HG02759 (cell line): ENCODE measurements at regions not wholly inside any gene's neighbourhood (a gene's known extent, or its start where the extent isn't known, plus 50 kb on each side); places are given as distances from the start of the nearest gene placed in this dataset.
"Not testable (repeated sequence)": the region's sequence is repeated elsewhere in the genome, so short reads cannot be mapped to it uniquely, and the experiment has no call there.

Experiments
- ATAC-seq: cut with Tn5 transposase; IDR thresholded peaks from one replicate; pipeline ENCODE4 v1.9.1; 2021; ENCODE audit warnings: mild to moderate bottlenecking, moderate library complexity; ENCODE audit not compliant: unreplicated experiment

DNA sequence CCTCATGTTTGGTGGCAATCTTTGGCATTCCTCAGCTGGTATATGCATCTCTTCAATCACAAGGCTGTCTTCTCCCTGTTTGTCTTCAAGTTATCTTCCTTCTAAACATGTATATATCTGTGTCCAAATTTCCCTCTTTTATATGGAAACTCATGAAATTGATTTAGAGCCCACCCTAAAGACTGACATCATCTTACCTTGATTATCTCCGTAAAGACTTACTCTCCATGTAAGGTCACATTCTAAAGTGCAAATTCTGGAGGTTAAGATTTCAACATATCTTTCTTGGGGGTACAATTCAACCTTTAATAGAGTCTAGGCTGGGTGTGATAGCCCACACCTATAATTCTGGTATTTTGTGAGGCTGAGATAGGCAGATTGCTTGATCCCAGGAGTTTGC, 215.8 kb upstream of the LRRC4C start:
- no peak for ATAC-seq

DNA sequence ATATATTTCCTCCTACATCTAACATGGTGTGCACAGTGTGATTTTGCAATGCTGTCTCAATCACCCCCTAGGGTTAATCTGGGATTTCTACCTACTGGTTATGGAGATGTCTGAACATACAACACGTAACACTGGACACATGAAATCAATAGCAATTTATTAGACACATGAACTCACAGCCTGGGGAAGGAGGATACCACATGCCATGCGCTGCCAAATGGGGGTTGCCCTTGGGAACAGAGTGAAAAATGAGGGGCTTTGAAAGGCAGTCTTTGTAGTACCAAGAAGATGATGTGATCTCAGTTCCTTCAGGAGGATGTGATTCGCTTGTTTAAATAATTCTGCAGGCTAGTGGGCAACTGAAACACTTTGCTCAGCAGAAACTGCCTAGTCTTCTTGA, 253.6 kb upstream of the LRRC4C start:
- no peak for ATAC-seq

DNA sequence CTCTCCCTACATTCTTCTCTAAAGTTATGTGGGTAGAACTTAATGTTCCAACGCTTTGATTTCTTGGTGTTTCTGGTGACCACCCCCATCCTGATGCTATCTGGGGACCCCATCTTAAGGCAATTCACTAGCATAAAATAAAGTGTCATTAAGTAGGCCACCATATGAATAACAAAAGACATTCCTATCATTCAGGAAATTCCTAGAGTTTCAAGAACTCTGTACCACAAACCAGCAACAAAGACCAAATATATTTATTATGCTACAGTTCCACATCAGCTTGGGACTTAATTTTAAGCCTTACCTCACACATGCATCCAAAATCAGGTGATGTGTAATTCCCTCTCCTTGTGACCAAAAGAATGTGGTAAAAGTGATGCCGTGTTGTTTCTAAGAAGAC, 254.6 kb upstream of the LRRC4C start:
- ATAC-seq, result no peak

DNA sequence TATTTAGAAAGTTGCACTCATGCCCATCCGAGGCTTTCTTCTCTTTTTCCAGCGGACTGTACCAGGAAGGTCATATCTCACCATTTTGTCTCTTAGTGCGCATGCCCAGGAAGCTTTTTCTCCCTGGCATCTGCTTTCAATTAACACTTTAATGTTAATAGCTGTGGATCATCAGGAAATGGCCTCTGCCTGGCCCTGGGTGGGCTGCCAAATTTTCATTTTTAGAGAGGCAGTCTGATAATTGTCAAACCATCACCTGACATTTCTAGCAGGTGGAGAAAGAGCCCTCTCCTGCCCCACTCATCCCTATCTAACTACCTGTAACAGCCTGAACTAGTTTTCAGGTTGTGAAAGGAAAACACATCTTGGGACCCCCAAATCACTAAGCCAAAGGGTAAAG, 257.4 kb upstream of the LRRC4C start:
- no peak for ATAC-seq

DNA sequence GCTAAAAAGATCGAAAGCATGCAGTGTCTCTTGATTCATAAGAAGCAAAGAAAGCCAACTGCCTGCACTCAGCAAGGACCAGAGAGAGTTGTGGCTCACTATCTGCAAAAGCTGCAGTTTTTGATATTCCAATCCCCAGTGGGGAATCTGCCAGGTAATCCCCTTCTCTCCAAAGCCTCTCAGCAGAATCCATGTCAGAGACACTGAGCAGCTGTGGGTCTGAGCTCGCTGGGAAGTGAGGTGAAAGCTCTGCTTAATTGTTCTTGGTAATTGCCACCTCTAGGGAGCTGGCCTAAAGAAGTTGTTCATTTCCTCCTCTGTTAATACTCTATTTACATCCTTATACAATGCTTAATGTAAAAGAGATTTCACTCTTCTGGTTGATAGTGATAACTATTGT, 261.3 kb upstream of the LRRC4C start:
- no peak for ATAC-seq

DNA sequence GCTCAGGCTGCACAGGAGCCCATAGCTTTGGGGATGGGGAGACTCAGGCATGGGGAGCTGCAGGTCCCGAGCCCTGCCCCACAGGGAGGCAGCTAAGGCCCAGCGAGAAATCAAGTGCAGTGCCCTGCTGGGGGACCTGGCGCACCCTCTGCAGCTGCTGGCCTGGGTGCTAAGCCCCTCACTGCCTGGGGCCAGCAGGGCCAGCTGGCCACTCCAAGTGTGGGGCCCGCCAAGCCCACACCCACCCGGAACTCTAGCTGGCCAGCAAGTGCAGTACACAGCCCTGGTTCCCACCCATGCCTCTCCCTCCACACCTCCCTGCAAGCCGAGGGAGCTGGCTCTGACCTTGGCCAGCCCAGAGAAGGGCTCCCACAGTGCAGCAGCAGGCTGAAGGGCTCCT, 268.7 kb upstream of the LRRC4C start:
- ATAC-seq, result not testable (repeated sequence)

DNA sequence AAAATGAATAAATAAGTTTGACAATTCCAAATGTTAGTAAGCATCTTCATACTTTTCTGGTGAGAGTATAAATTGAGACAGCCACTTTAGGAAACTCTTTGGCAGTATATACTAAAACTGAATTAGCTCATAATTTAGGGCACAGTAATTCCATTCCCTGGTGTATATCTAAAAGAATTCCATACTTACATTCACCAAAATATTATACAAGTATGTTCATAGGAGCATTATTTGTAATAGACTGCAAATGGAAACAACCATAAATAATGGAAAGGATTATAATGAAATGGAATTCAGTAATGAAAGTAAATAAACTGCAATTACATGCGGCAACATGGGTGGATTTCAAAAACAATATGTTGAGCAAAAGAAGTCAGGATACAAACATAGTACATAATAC, 315.8 kb upstream of the LRRC4C start:
- ATAC-seq, result no peak

DNA sequence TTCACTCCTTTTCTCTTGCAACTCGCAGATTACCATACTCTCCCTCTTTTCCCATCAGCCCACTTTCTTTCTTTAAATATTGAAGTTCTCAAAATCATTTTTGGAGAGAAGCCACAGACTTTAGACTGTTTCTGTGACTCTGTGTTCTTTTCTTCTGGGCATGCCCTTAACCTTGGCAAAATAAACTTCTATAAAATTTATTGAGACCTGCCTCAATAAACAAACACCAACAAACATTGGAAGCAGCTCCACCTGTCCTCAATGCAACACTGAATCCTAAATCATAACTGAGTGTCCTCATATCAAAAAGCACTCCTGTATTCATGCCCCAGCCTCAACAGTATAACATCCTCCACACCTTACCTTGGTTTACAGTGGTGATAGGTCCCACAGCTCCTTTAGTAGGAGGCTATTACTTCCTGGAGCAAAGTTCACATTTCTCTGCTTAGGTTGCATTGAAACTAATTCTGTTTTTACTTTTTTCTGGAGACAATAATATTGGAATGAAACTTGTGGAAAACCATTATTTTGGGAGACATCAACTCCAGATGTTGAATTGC, 320.0 kb upstream of the LRRC4C start:
- ATAC-seq, result no peak

DNA sequence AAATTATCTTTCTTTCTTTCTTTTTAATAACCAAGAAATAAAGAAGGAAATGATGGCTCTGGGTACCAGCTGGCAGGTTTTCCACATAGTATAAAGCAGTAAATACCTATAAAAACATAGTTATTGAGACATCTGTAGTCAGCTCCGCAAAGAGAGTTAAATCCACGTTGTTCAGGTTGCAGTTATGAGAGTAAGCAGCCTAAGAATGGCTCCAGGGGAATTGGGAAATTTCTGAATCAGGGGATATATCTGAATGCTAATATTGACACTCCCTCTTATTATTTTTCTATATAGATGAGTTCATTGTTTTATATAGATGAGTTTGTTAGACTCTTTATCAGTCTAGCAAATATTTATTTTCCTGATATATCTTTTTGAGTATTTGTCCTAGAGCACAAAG, 322.0 kb upstream of the LRRC4C start:
- no peak for ATAC-seq

DNA sequence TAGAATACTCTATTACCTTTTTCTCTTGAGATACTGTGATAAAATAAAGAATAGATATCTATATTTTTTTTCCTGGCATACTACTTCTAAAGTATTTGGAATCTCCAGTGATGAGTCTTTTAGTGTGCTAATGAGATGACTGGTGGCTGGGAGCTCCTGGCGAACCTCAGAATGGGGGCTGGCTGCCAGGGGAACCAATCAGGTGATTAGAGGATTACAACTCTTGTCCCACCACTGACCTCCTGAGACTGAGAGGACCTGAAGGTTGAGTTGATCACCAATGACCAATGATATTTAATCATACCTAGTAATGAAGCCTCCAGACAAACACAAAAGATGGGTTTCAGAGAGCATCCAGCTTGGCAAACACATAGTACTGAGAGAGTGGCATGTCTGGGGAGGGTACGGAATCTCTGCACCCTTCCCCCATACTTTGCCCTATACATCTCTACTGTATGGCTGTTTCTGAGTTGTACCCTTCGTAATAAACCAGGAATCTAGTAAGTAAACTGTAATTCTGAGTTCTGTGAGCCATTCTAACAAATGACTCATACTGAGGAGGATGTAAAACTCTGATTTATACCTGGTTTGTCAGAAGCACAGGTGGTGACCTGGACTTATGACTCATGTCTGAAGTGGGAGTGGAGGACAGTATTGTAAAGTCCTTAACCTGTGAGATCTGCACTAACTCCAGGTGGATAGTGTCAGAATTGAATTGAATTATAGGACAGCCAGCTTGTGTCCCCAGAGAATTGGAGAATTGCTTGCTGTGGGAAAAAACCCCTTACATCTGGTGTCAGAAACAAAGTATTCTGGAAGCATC, 325.3 kb upstream of the LRRC4C start:
- ATAC-seq, result no peak

DNA sequence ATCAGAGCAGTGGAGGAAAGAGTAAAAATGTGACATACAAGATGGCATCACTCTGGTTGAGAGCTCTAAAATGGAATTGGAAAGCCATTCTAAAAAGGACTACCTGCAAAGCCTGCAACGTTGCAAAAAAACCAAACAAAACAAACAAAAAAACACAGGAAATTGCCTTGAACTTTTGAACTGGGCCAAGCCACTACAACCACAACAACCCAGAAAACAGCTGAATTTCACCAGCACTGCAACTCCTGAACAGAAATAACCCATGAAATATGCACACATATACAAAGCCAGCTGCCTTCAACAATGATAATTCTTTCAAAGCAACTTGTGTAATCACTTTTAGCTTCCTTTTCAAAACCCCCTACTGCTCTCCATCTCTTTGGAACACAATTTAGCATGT, 326.6 kb upstream of the LRRC4C start:
- no peak for ATAC-seq

DNA sequence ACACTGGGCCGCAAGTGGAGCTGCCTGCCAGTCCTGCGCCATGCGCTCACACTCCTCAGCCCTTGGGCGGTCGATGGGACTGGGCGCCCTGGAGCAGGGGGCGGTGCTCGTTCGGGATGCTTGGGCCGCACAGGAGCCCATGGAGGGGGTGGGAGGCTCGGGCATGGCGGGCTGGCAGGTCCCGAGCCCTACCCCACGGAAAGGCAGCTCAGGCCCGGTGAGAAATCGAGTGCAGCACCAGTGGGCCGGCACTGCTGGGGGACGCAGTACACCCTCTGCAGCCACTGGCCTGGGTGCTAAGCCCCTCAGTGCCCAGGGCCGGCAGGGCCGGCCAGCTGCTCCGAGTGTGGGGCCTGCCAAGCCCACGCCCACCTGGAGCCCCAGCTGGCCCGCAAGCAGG, 328.7 kb upstream of the LRRC4C start:
- ATAC-seq, result no peak

DNA sequence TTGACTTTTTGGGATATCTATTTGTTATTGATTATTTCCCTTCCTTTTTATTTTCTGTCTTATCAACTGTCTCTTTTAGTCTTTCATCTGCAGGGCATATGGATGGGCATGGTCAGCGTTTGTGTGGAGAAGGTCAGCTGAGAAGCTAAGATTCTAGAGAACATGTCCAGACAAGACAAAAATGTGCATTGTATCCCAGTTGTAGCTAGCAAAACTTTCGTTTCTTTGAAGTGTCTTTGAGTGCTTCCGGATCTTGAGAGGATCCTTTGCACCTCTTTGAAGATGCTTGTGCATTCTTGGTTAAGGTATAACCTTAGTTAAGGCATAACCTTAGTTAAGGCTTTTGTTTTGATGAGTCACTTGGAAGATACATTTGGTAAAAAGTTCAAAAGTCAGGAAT, 329.9 kb upstream of the LRRC4C start:
- ATAC-seq, result no peak

DNA sequence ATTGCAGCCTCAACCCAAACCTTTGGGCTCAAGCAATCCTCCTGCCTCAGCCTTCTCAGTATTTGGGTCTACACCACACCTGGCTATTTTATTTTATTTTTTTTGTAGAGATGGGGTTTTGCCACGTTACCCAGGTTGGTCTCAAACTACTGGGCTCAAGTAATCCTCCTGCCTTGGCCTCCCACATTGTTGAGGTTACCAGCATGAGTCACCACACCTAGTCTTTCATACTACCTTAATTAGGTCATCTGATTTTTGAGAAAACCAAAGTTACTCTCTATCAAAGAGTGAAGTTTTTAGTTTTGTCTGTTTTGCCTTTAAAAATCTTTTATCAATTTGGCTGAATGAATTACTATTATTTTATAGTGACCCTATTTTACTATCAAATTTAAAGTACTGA, 335.6 kb upstream of the LRRC4C start:
- no peak for ATAC-seq

DNA sequence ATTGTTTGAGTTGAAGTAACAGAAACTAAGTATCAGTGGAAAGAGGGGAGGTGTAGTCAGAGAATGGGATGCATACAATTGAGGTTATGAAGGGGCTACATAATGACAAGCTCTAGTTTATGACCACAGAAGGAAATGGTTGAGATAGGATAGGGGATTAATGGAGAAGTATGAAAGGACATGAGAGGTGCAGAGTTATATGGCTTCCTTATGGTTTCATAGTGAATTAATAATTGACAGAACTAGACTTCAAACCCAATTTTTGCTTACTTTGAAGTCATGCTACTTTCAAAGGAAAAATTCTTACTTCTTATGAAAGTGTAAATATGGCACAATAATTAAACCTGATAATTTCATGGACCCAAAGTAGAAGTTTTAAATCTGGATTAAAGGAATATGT, 340.3 kb upstream of the LRRC4C start:
- no peak for ATAC-seq

DNA sequence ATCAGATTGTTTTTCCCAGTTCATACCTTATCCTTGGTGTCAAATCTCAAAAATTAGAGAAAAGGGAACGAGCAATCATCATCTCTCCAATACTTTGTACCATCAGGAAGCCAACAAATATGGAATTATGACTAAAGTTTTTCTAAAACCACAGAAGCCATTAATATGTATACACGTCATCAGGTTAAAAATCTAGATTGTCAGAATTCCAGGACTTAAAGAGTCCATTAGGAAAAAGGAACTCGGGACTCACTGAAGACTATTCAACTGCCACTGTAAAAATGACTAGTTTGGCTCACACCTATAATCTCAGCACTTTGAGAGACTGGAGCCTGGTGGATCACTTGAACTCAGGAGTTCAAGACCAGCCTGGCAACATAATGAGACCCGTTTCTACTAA, 344.4 kb upstream of the LRRC4C start:
- no peak for ATAC-seq

DNA sequence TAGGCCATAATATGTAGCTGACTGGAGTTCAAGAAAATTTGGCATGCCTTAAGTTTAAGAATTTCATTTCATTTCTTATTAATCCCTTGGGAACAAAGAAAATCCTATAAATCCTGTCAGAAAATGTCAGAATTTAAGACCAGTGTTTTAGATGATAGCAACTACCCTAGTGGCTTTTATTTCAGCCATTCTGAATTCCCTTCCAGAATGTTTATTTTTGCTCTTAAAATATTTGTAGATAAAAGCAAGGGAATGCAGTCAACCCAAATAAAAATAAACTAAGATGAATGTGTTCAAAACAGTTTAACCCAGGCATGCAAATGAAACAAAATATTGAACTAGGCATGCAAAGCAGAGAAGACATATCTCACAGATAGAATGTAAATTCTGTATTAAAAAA, 356.9 kb upstream of the LRRC4C start:
- no peak for ATAC-seq

DNA sequence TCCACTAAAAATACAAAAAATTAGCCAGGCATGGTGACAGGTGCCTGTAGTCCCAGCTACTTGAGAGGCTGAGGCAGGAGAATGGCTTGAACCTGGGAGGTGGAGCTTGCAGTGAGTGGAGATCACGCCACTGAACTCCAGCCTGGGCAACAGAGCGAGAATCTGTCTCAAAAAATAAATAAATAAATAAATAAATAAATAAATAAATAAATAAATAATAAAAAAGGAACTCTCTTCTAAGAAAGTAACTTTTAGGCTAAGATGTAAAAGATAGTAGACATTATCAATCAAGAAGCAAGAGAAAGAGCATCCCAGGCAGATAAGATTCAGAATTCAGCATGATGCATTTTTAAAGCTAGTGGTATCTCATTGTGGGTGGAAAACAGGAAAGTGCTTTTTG, 364.8 kb upstream of the LRRC4C start:
- not testable (repeated sequence) for ATAC-seq

DNA sequence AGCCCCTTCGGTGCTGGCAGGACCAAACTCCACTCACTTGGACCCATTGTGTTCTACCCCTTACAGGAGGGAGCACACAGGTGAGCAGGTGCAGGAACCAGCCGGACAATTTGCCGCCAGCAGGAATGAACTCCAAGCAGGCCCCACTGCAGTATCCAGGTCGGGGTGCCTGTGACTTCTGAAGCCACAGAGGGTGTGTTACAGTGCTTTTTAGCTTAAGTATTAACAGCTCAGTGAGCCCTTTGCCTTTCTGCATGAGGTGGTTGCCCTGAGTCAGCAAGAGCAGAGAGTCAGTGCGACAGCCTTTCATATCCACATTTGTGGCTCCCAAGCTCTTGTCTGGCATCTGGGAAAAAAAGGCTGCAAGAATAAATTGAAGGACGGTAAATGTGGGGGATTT, 366.6 kb upstream of the LRRC4C start:
- no peak for ATAC-seq

DNA sequence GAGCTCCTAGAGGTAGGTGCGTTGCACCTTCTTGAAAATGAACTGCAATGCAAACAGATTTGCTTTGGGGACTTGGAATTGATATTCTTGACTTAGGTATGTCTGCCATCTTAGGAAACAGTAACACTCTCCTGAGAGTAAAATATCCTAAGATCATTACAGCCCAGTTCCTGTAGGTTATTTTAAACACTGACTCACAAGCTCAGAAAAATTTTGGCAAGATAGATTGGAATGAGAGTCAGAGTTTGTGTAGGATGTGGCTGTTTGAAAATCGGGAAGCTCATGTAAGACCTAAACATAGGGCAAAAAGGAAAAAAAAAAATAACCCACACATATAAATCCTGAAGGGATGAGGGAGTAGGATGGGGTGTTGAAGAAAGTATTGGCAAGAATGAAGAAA, 377.0 kb upstream of the LRRC4C start:
- no peak for ATAC-seq

DNA sequence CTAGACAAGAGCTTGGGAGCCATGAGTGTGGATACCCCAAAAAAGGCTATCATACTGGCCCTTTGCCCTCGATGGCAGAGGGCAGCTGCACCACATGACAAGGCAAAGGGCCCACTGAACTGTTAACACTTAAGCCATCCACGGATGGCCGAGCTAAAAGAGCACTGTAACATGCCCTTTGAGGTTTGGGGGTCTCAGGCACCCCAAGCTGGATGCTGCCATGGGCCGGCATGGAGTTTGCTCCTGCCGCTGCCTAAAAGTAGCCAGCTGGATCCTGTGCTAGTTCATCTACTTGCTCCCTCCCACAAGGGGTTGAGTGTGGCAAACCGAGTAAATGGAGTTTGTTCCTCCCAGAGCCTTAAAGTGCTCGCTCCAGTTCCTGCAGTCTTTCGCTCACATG, 383.2 kb upstream of the LRRC4C start:
- no peak for ATAC-seq

DNA sequence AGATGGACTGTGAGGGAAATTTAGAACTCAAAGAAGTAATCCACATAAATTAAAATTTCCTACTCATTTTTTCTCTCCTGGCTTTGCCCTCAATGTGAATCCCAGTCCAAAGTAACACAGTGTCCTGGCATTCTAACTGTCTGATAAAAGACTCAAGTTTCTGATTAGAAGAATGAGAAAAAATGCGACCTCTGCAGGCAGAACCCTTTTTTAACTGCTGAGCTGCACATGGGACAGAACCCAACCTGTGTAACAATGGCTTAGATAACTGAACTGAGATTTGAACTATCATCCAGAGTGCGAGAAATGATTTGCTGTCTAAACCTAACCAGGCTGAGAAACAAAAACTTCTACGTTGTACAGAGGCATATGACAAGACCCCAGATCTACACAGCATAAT, 385.6 kb upstream of the LRRC4C start:
- ATAC-seq, result no peak

DNA sequence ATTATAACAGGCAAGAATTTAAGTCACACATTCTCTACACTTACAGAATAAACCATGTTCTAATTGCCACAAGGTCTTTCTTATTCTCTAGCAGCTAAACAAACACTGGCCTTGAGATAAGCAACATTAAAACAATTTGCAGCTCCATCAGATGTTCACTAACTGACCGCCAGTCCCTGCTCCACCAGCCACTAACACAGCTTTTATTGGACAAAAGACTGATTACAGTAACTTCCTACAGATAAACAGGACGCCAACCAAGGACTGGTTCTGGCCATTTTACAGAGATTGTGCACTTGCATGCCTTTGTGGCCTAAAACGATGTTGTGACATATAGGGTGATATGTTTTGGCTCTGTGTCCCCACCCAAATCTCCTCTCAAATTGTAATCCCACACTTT, 388.9 kb upstream of the LRRC4C start:
- no peak for ATAC-seq
